Aorta (tissue), 5 donors: ENCODE measurements at regions not wholly inside any gene's neighbourhood (a gene's known extent, or its start where the extent isn't known, plus 50 kb on each side); places are given as distances from the start of the nearest gene placed in this dataset.

Experiments
- ATAC-seq: fragments of 200-7000 bp; cut with Tn5 transposase; one replicate; pipeline ENCODE4 v1.9.1; 2022; ENCODE audit warnings: moderate library complexity; ENCODE audit not compliant: low FRiP score
- DNase-seq, 2 donors: peaks; one replicate each; pipeline ENCODE4 v3.0.0-alpha.2; 2020
- H3K27ac ChIP-seq, 2 donors: one replicate each; pipeline ENCODE4 v1.5.1; 2013; ENCODE audit warnings: low read length in 2 of 2, mild to moderate bottlenecking in 2 of 2, moderate library complexity in 2 of 2, control low read depth in 1 of 2, inconsistent platforms in 1 of 2, low read depth in 1 of 2
- H3K27me3 ChIP-seq, 2 donors: one replicate each; pipeline ENCODE4 v1.6.1; 2013; ENCODE audit warnings: control low read depth in 1 of 2, low read length in 1 of 2, mild to moderate bottlenecking in 1 of 2, moderate library complexity in 1 of 2; ENCODE audit not compliant: insufficient read depth in 2 of 2, control insufficient read depth in 1 of 2
- H3K36me3 ChIP-seq, 2 donors: one replicate each; pipeline ENCODE4 v1.6.1; 2013; ENCODE audit warnings: control low read depth in 1 of 2, low read length in 1 of 2, mild to moderate bottlenecking in 1 of 2; ENCODE audit not compliant: insufficient read depth in 2 of 2, control insufficient read depth in 1 of 2
- H3K4me1 ChIP-seq, 2 donors: one replicate each; pipeline ENCODE4 v1.6.1; 2013; ENCODE audit warnings: low read length in 2 of 2, control low read depth in 1 of 2, mild to moderate bottlenecking in 1 of 2, moderate library complexity in 1 of 2; ENCODE audit not compliant: insufficient read depth in 2 of 2, control insufficient read depth in 1 of 2
- H3K4me3 ChIP-seq, 2 donors: one replicate each; pipeline ENCODE4 v1.5.1; 2013; ENCODE audit warnings: low read length in 2 of 2, control low read depth in 1 of 2, mild to moderate bottlenecking in 1 of 2
- H3K9me3 ChIP-seq: one replicate; pipeline ENCODE4 v1.6.1; 2013; ENCODE audit warnings: mild to moderate bottlenecking, low read length; ENCODE audit not compliant: control insufficient read depth
- WGBS, 2 donors: extraction: QIAGEN DNeasy Blood & Tissue Kit; methylation state at CpG; one replicate each; pipeline ENCODE4 v1.1.7; 2013; 5-methylcytosine and 5-hydroxymethylcytosine counted together
- intact Hi-C, 2 donors: fragments of 100-400 bp; cut with DNase I; formaldehyde crosslinking; loops; one replicate each; pipeline versions ENCODE4 v1.14.2 to v1.15.0; 2022
- donor health status: healthy with polysubstance abuse.
- donor health status: Bipolar disorder and iron deficiency.
- donor health status: DM: no; HTN: no; CAD: no.
- donor health status: DM: no; HTN: no; CAD: no.
- donor health status: DM: yes; HTN: yes; CAD: no.

DNA sequence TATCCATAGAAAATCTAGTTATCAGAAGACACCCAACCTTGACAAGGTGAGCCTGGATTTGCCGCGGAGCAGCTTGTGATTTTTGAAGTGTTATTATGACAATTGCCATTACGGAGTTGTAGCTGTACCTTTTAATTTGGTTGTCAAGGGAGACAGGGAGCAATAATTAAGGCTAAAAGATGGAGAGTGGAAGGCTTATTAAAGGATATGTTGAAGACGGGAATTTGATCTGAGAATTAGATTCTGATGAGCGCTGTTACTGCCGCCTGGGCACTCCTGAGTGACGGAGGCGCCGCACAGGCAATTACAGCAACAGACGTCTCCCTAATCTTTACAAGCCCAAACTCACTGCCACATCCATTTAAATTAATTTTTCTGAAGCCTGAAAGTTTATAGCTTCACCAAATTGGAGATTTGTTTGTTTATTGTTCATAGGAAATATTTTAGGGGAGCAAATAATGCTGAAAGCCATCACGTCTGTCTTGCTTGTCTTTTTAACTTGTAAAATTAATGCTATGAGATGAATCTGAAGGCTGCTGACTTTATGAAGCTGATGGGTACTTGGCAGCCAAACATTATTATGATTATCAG is 475.0 kb upstream of the ADARB2 start:
- no peak overlapping the region for H3K4me3 ChIP-seq
- no peaks in the 10 kb centered on the region for H3K36me3 ChIP-seq
- no peak for DNase-seq
- peaks cover 0 to 3% of the 10 kb centered on the region in 2 donors for H3K27me3 ChIP-seq
- 60 to 64% methylated on average over 11 of the region's 11 CpGs for WGBS, 2 donors
- intact Hi-C loops, result no loop called here
- H3K9me3 ChIP-seq, result peaks cover 4% of the 10 kb centered on the region
- H3K27ac ChIP-seq, result no peak overlapping the region
- no peaks in the 10 kb centered on the region for H3K4me1 ChIP-seq
- ATAC-seq, result no peak

DNA sequence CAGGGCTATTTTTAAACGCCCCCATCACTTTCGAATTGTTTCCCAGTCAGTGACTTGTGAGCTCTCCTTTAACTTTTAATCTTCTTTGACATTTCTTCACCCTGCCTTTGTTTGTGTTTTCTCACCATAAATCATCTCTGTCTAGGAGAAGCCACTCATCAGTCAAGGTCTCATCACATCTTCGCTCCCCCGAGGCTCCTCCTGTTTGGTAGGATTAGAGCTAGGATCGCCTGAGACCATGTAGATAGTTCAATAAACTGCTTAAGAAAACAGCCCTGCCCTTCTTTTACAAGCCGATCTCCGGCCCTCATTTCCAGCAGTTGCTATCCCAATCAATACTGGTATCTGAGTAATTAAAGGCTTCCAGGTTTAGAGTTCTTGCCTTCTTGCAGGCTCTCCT is 472.8 kb upstream of the ADARB2 start:
- intact Hi-C loops, result no loop called here
- Histone ChIP-seq H3K4me1 (no peaks in the 10 kb centered on the region), H3K27me3 (peaks cover 0 to 3% of the 10 kb centered on the region in 2 donors), H3K4me3 (no peak overlapping the region), H3K36me3 (no peaks in the 10 kb centered on the region), H3K9me3 (peaks cover 4% of the 10 kb centered on the region), H3K27ac (no peak overlapping the region)
- WGBS, 2 donors, result 4 to 5% methylated on average over 7 of the region's 7 CpGs
- DNase-seq (no peak), ATAC-seq (no peak)

DNA sequence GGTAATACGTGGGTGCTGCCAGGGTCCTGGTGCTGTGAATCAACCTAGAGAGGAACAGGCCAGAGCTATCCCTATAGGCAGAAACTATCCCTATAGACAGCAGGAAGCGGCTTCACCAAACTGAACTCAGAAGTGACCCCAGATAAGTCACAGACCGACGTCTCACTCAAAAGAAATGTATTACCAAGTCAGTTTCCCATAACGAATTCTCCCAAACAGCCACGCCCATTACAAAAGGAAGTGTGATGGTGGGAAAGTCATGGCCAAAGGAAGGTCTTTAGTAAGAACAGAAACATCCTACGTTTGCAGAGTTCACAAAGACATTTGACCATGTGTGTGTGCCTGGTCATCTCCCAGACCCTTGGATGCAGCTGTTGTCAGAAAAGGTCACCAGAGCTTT is 470.8 kb upstream of the ADARB2 start:
- Histone ChIP-seq H3K4me1 (no peaks in the 10 kb centered on the region), H3K4me3 (no peak overlapping the region), H3K9me3 (no peaks in the 10 kb centered on the region), H3K27me3 (no peaks in the 10 kb centered on the region), H3K36me3 (no peaks in the 10 kb centered on the region), H3K27ac (no peak overlapping the region)
- ATAC-seq, result no peak
- 57 to 59% methylated on average over 7 of the region's 7 CpGs for WGBS, 2 donors
- intact Hi-C loops, result no loop called here
- DNase-seq, result no peak

DNA sequence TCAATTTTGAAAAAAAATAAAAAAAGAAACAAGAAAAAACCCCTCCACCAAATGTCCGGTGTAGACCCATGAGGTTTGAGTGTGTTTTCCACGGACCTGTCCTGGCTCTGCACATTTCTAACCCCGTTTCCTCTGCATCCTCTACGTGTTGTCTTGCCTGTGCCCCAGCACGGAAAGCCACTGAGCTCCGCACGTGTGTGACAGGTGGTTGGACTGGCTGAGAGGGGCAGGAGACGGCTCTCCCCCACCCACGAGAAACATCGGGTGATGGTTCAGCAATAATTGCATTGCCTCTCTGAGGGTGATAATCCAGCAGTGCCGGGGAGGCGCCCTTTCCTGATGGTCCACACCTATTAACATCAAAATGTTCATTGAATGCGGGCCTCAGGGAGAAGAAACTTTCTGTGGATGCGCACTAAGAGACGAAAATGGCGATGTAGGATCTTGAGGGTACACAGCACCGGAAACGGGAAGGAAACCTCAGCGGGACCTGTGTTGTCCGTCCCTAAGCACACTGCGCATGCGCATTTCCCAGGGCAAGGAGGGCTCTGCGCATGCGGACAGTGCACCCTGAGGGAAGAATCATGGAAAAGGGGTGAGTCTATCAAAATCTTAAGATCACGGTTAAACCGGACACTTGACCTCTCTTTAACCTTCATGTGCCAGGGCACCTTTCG is 470.1 kb upstream of the ADARB2 start:
- no peak overlapping the region for H3K27ac ChIP-seq
- no peaks in the 10 kb centered on the region for H3K36me3 ChIP-seq
- H3K27me3 ChIP-seq, result no peaks in the 10 kb centered on the region
- H3K4me1 ChIP-seq, result no peaks in the 10 kb centered on the region
- DNase-seq (no peak), ATAC-seq (peak; percentile 22)
- 91 to 92% methylated on average over 27 of the region's 27 CpGs for WGBS, 2 donors
- no peak overlapping the region for H3K4me3 ChIP-seq
- intact Hi-C loops, result no loop called here
- no peaks in the 10 kb centered on the region for H3K9me3 ChIP-seq

DNA sequence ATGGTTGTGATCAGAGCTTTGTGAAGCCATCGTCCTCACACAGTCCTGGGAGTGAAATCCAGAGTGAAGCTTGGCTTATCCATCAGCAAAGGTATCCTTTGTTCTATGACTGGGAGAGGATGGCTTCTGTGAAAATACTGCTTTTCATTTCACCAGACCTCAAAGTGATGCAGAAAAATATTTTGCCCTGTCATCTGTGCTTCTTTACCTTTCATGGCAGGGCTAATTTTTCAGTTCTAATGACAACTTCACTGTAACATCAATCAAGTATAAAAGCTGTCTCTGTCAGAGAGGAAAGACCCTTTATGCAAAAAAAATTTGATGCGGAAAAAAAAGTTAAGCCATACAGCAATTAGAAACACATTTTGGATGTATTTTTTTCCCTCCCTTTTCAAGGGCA is 468.1 kb upstream of the ADARB2 start:
- H3K4me1 ChIP-seq, result no peaks in the 10 kb centered on the region
- no peak overlapping the region for H3K27ac ChIP-seq
- H3K36me3 ChIP-seq, result no peaks in the 10 kb centered on the region
- ATAC-seq (no peak), DNase-seq (no peak)
- intact Hi-C loops, result loop anchor here in 1 of 2 donors (2.0 kb wide), 1 partner anchor 13 kb away; no protein-coding TSS in a partner anchor
- no peak overlapping the region for H3K4me3 ChIP-seq
- H3K27me3 ChIP-seq, result no peaks in the 10 kb centered on the region
- H3K9me3 ChIP-seq, result no peaks in the 10 kb centered on the region
- 31 to 44% methylated on average over 2 of the region's 2 CpGs for WGBS, 2 donors

DNA sequence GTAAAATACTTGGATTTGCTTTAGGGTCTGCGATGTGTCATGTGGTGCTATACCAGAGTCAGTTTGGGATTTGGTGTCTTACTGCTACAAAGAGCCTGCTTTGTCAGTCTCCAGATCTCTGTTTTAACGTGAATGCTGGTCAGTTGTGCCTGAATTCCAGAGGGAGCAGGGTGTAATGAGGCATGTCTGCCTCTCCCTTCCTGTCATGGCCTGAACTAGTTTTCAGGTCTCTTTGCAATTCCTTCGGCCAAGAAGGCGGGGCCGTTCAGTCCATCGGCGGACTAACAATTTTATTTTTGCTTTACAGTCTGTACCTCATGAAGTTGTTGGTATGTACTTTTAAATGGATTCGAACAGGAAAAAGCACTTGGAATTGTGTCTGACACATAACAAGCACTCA is 465.1 kb upstream of the ADARB2 start:
- no peak for ATAC-seq
- intact Hi-C loops, result no loop called here
- H3K36me3 ChIP-seq, result no peaks in the 10 kb centered on the region

DNA sequence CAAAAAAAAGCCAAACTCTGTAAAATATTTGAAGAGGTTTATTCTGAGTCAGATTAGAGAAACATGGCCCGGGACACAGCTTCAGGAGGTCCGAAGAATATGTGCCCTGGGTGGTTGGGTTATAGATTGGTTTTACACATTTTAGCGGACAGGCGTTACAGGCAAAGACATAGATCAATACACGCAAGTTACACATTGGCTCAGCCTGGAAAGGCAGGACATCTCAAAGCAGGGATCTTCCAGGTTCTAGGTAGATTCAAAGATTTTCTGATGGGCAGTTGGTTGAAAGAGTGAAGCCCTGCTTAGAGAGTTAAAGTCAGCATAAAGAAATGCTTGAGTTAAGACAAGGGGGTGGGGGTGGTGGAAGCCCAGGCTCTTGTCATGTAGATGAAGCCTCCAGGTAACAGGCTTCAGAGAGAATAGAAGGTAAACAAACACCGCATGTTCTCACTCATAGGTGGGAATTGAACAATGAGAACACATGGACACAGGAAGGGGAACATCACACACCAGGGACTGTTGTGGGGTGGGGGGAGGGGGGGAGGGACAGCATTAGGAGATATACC is 464.3 kb upstream of the ADARB2 start:
- Histone ChIP-seq H3K27ac (no peak overlapping the region), H3K4me3 (no peak overlapping the region), H3K9me3 (peaks cover 1% of the 10 kb centered on the region), H3K27me3 (no peaks in the 10 kb centered on the region), H3K36me3 (no peaks in the 10 kb centered on the region), H3K4me1 (no peaks in the 10 kb centered on the region)
- ATAC-seq, result no peak
- no peak for DNase-seq
- WGBS, 2 donors, result 79 to 85% methylated on average over 6 of the region's 6 CpGs
- intact Hi-C loops, result no loop called here

More for the DNA sequence above, 465.1 kb upstream of the ADARB2 start:
- H3K4me3 ChIP-seq, result no peak overlapping the region
- H3K9me3 ChIP-seq, result peaks cover 1% of the 10 kb centered on the region
- WGBS, 2 donors, result 19 to 23% methylated on average over 8 of the region's 8 CpGs
- H3K4me1 ChIP-seq, result no peaks in the 10 kb centered on the region
- H3K27ac ChIP-seq, result no peak overlapping the region
- DNase-seq, result no peak
- H3K27me3 ChIP-seq, result no peaks in the 10 kb centered on the region

DNA sequence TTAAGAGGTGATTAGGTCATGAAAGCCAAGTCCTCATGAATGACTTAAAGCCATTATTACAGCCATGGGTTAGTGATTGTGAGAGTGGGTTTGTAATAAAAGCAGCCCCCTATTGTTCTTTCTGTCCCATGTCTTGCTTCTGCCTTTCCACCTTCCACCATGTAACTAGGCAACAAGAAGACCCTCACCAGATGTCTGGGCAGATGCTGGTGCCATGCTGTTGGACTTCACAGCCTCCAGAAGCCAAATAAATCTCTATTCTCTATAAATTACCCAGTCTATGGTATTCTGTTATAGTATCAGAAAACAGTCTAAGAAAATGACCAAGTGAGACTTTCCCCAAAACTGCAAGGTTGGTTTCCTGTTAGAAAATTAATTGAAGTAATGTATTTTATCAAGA is 460.3 kb upstream of the ADARB2 start:
- Histone ChIP-seq H3K4me1 (no peaks in the 10 kb centered on the region), H3K9me3 (peaks cover 1% of the 10 kb centered on the region), H3K36me3 (no peaks in the 10 kb centered on the region), H3K27me3 (no peaks in the 10 kb centered on the region), H3K4me3 (no peak overlapping the region), H3K27ac (no peak overlapping the region)
- no peak for DNase-seq
- intact Hi-C loops, result no loop called here
- no peak for ATAC-seq

DNA sequence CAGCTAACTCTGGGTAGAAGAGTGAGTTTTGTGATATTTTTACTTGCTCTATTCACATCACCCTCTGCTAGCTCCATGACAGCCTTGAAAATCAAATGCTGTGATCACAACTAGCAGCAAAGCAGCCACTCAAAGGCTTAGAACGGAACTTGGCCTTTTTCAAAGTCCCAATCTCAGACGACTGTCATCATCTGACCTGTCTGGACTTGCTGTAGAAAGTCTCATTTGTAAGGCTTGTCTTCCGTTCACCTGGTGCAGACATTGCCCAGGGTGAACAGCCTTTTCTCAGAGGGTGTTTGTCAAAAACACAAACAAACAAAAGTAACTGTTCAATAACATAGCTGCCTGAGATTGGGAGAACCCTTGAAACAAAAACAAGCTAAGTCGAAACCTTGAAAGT is 458.9 kb upstream of the ADARB2 start:
- intact Hi-C loops, result no loop called here
- no peak for DNase-seq
- Histone ChIP-seq H3K4me3 (no peak overlapping the region), H3K9me3 (peaks cover 1% of the 10 kb centered on the region), H3K36me3 (no peaks in the 10 kb centered on the region), H3K27me3 (no peaks in the 10 kb centered on the region), H3K4me1 (no peaks in the 10 kb centered on the region), H3K27ac (no peak overlapping the region)
- ATAC-seq, result no peak
- 55 to 56% methylated on average over 4 of the region's 4 CpGs for WGBS, 2 donors
